ENCODE measurements at regions not wholly inside any gene's neighbourhood (a gene's known extent, or its start where the extent isn't known, plus 50 kb on each side); places are given as distances from the start of the nearest gene placed in this dataset.

DNA sequence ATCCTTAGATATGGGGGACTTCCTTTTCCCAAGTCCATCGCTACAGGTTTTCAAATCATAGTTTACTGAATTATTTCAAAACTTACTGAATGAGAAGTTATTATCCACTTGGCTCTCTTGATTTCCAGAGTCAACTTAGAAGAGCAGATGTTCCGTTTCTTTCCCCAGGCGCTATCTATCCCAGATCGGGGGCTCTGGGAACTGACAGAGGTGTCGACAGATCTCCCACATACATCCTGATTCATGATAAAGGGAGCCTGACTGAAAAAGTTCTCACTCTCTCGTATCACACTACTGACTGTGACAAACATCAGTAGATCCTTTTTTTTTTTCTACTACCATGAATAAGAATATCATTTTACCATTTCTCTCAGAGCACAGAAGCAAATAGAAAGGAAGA lies 654.8 kb downstream of the RNF144B start:
- DNase-seq: no peak

DNA sequence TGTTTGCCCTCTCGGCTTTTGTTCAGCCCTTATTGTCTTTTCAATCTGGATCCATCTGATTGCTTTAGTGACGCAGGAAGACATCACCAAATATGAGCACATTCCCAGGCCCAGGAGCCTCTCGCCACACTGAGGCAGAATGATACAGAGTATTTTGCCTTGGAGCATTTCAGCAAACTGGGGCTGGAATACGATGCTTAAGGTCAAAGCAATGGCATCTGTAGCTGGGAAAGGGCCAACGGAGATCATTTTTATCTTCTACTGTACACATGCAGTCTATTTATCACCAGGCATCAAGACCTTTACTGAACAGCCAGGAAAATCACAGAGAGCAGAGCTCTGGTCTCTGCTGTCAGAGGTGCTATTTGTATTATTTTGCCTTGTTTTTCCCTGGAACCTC lies 655.3 kb downstream of the RNF144B start:
- no peak for DNase-seq

GRCh38 chr6:19050765-19051164 lies 663.6 kb downstream of the RNF144B start:
- no peak for DNase-seq

DNA sequence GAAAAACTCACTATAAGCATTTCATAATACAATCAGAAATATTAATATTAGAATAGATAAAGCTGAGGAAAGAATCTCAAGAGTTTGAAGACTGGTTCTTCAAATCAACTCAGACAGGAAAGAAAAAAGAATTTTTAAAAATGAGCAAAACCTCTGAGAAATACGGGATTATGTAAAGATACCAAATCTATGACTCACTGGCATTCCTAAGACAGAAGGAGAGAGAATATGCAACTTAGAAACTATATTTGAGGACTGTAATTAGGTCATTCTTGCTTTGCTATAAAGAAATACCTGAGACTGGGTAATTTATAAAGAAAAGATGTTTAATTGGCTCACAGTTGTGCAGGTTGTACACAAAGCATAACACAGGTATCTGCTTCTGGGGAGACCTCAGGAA lies 665.1 kb downstream of the RNF144B start:
- DNase-seq: no peak

GRCh38 chr6:19059102-19059501 lies 672.0 kb downstream of the RNF144B start:
- DNase-seq: no peak

DNA sequence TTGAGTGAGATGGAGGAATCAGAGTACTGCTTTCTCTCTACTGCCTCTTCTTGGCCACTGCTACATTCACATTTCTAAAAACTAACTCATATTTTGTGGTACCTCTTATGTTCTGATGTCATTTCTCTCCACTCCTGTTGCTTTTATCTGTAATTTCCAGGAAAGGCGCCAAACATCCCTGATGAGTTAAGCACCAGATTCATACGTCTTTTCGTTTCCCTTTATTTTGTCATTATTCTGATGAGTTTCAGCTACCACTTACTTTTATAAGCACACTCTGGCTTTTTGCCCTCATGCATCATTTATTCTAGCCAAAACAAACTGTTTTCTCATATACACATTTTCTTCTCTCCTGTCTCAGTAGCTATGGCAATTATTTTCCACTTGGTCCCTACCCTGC lies 680.0 kb downstream of the RNF144B start:
- DNase-seq: no peak

DNA sequence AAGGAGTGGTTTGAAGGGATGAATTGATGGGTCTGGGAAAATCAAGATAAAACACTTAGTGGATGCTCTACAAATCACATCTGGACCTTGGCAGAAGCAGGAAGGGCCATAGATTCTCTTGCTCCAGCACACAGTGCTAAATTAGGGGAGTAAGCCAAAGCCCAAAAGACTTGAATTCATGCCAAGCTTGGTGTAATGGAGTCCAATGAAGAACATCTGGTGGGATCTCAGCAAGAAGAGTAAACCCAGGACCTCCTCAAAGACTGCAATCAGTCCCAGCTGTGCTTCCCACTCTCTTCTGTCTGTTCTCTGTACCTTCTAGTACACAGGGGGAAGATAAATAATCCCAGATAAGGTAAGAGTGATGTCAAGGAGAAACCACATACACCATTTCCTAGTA lies 683.4 kb downstream of the RNF144B start:
- DNase-seq: no peak

GRCh38 chr6:19083801-19084200 lies 696.7 kb downstream of the RNF144B start:
- no peak for DNase-seq

DNA sequence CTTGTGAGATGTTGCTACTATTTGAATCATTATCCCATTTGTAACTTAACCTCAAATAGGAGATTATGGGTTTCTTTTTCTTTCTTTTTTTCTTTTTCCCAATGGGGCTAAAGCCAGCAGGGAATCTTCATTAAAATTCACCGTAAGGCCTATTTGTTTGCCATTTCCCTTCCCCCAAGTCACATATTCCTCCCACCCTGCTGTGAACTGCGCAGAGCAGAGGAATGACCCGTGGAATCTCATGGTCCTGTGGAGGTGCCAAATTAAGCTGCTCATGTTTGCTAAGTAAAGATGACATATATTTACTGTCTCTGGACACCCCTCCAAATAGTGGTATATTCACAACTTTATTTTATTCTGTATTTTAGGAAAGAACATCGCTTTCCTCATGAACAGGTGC lies 699.3 kb downstream of the RNF144B start:
- DNase-seq: no peak

- no peak for DNase-seq
These were observed 700.1 kb downstream of the RNF144B start for GRCh38 chr6:19087296-19087695.

GRCh38 chr6:19087897-19088296 lies 700.7 kb downstream of the RNF144B start:
- DNase-seq: no peak

DNA sequence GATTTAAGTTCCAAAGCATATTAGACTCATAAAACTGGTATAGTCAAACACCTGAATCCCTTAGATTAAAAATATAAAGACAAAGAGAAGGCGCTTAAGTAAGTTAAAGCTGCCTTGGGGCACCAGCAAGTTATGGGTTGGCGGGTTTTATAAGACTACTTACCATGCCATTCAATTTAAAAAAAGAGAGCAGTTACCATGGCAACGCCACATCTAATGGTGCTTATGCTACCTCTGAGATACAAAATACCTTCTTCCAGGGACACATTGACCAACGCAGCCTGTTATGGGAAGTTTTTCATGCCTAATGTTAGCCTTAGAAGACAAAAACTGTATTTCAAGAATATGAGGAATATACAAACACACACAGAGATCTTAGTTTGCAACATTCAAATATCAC lies 713.6 kb downstream of the RNF144B start:
- DNase-seq: no peak

- no peak for DNase-seq
These were observed 715.8 kb downstream of the RNF144B start for GRCh38 chr6:19102936-19103335.

GRCh38 chr6:19107468-19107867 lies 720.3 kb downstream of the RNF144B start:
- DNase-seq: no peak

- DNase-seq: no peak
These were observed 715.6 kb upstream of the ID4 start for GRCh38 chr6:19121521-19121920.

- no peak for DNase-seq
These were observed 710.1 kb upstream of the ID4 start for GRCh38 chr6:19127081-19127480.

- DNase-seq: no peak
These were observed 708.5 kb upstream of the ID4 start for GRCh38 chr6:19128701-19129100.

DNA sequence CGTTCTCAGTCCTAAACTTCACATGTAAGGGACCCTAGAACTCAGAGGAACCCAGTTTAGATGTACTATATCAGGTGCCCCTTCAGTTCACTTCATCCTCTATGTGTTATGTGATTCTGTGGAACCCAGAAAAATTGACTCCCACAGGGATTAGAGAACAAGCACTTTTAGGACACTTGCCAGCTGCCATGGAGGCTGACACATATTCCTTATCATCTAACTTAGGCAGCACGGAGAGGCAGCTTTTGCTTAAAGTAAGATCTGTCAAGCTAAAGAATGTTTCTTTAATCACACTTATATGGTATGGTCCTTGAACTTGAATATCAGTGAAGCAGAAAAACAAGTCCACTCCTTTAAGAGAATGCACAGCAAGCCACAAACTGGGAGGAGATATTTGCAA lies 701.5 kb upstream of the ID4 start:
- DNase-seq: no peak

- DNase-seq: no peak
These were observed 699.7 kb upstream of the ID4 start for GRCh38 chr6:19137505-19137904.

GRCh38 chr6:19142275-19142674 lies 694.9 kb upstream of the ID4 start:
- DNase-seq: no peak

GRCh38 chr6:19150307-19150706 lies 686.9 kb upstream of the ID4 start:
- DNase-seq: no peak

DNA sequence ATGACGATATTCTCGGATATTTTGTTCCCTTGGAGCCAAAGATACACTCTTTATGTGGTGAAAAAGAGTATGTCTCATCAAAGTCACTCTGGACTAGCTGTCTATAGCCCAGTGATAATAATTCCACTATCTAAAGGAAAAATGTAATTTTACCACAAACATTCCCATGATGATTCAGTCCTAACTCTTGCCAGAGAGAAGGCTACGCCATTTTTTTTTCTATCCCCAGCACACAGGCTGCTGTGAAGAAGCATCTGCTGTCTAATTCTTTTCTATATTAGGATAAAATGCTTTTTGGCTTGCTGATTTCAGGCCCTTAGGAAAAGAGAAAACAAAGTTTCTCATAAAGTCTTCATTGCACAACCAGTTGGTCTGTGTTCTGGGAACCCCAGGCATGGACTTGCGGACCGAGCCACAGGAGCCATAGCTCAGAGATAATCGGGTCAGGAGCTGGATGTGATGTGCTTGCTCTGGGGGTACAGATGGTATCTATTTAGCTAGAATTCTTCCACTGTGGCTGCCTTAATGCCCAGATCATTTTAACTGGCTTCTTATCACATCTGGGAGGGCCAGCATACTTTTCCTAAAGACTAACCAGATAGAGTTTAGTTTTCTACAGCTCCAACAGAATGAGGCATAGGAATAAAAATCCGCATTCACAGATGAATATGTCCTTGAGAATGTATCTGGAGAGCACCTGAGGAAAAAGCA lies 683.7 kb upstream of the ID4 start:
- no peak for DNase-seq

- no peak for DNase-seq
These were observed 683.2 kb upstream of the ID4 start for GRCh38 chr6:19153981-19154295.

GRCh38 chr6:19156443-19156842 lies 680.7 kb upstream of the ID4 start:
- DNase-seq: no peak

DNA sequence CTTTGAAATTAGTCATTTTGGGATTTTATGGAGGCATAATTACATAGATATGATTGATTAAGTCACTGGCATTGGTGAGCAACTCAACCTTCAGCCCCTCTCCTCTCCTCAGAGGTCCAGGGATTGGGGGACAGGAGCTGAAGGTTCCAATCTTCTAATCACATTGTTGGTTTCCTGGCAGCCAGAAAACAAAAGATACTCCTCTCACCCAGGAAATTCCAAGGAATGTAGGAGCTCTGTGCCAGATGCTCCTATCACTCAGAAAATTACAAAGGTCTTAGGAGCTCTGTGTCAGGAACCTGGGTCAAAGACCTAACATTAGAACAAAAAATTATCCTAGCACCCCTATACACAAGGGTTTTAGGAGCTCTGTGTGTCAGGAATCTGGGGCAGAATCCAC lies 679.7 kb upstream of the ID4 start:
- no peak for DNase-seq

- no peak for DNase-seq
These were observed 678.6 kb upstream of the ID4 start for GRCh38 chr6:19158586-19158985.
